Activated B cell treated with CpG ODN at 0.5 μM for 24 hours (primary cell): ENCODE measurements at regions not wholly inside any gene's neighbourhood (a gene's known extent, or its start where the extent isn't known, plus 50 kb on each side); places are given as distances from the start of the nearest gene placed in this dataset.

ENCODE experiments used
- ATAC-seq: fragments of 200-7000 bp; cut with Tn5 transposase; one replicate; pipeline ENCODE4 v1.10.0; 2021; ENCODE audit warnings: low read depth, mild to moderate bottlenecking, moderate library complexity
- CTCF ChIA-PET: fragments of 350-600 bp; sonication (Branson Sonifier 250); formaldehyde crosslinking; loops from one replicate; lab custom pipeline; 2021; ENCODE audit warnings: antibody characterized with exemption; lab: Charles Lee
- POLR2A ChIA-PET: fragments of 350-600 bp; sonication (Branson Sonifier 250); formaldehyde crosslinking; loops from one replicate; lab custom pipeline; 2021; ENCODE audit warnings: antibody characterized with exemption; lab: Charles Lee
- DNase-seq: peaks from one replicate; pipeline ENCODE4 v3.0.0; 2022
- H3K27ac Mint-ChIP-seq: one replicate; pipeline ENCODE4 v1.8.0; 2020; ENCODE audit warnings: mixed read lengths
- H3K27me3 Mint-ChIP-seq: one replicate; pipeline ENCODE4 v1.8.0; 2021; ENCODE audit warnings: mixed read lengths
- H3K36me3 Mint-ChIP-seq: one replicate; pipeline ENCODE4 v1.8.0; 2021; ENCODE audit warnings: low read depth, mixed read lengths
- H3K4me1 Mint-ChIP-seq: one replicate; pipeline ENCODE4 v1.8.0; 2021; ENCODE audit warnings: mixed read lengths
- H3K4me3 Mint-ChIP-seq: one replicate; pipeline ENCODE4 v1.8.0; 2020; ENCODE audit warnings: mild to moderate bottlenecking, mixed read lengths
- H3K9me3 Mint-ChIP-seq: one replicate; pipeline ENCODE4 v1.8.0; 2020; ENCODE audit warnings: mixed read lengths
- CTCF ChIP-seq: fragments of 200-600 bp; IDR thresholded peaks from one replicate; pipeline ENCODE4 v1.8.0; 2022; ENCODE audit warnings: antibody characterized with exemption, mild to moderate bottlenecking
- intact Hi-C: fragments of 100-400 bp; cut with micrococcal nuclease; formaldehyde crosslinking; loops from one replicate; pipeline ENCODE4 v1.15.1; 2024

DNA sequence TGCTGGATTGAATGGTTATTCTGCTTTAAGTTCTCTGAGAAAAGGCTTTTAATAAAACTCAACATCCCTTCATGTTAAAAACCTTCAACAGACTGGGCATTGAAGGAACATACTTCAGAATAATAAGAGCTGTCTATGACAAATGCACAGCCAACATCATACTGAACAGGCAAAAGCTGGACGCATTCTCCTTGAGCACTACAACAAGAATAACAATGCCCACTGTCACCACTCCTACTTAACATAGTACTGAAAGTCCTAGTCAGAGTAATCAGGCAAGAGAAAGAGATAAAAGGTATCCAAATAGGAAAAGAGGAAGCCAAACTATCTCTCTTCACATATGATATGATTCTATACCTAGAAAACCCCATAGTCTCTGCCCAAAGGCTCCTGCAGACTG lies 641.4 kb downstream of the IRS1 start:
- Mint-ChIP-seq H3K36me3 (no peaks in the 10 kb centered on the region), H3K4me1 (no peaks in the 10 kb centered on the region), H3K27me3 (peaks cover 10% of the 10 kb centered on the region), H3K27ac (no peak overlapping the region), H3K4me3 (no peak overlapping the region), H3K9me3 (no peaks in the 10 kb centered on the region)
- no peak for TF ChIP-seq CTCF
- POLR2A ChIA-PET, result no interaction called here
- intact Hi-C loops, result no loop called here
- DNase-seq (no peak), ATAC-seq (no peak)
- CTCF ChIA-PET, result no interaction called here

- DNase-seq (no peak), ATAC-seq (no peak)
- Mint-ChIP-seq H3K27me3 (peaks cover 10% of the 10 kb centered on the region), H3K4me1 (no peaks in the 10 kb centered on the region), H3K9me3 (no peaks in the 10 kb centered on the region), H3K27ac (no peak overlapping the region), H3K36me3 (no peaks in the 10 kb centered on the region), H3K4me3 (no peak overlapping the region)
- intact Hi-C loops, result no loop called here
- no peak for TF ChIP-seq CTCF
- ChIA-PET CTCF (no interaction called here), POLR2A (no interaction called here)
Observed at GRCh38 chr2:226155093-226155875, 644.3 kb downstream of the IRS1 start.

DNA sequence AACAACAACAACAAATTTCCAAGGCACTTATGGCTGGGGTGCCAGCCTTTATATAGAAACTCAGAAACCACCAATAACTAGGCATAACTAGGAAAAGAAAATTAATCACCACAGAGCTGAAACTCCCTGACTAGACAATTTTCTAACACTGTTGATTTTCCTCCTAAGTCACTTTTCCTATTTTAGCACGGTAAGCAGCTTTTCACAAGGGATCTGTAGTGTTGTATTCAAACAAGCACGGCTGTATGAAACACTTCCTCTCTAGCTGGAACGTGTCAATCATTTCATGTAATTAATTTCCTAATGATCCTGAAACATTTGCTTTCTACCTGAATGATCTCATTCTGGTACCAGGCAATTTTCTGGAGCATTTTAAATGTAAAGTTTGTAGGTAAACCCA lies 645.0 kb downstream of the IRS1 start:
- H3K4me1 Mint-ChIP-seq, result no peaks in the 10 kb centered on the region
- H3K27ac Mint-ChIP-seq, result no peak overlapping the region
- no peak for DNase-seq
- ATAC-seq, result no peak
- ChIA-PET POLR2A (no interaction called here), CTCF (no interaction called here)
- H3K9me3 Mint-ChIP-seq, result no peaks in the 10 kb centered on the region
- intact Hi-C loops, result no loop called here
- peaks cover 10% of the 10 kb centered on the region for H3K27me3 Mint-ChIP-seq
- H3K36me3 Mint-ChIP-seq, result no peaks in the 10 kb centered on the region
- TF ChIP-seq CTCF, result no peak
- H3K4me3 Mint-ChIP-seq, result no peak overlapping the region

DNA sequence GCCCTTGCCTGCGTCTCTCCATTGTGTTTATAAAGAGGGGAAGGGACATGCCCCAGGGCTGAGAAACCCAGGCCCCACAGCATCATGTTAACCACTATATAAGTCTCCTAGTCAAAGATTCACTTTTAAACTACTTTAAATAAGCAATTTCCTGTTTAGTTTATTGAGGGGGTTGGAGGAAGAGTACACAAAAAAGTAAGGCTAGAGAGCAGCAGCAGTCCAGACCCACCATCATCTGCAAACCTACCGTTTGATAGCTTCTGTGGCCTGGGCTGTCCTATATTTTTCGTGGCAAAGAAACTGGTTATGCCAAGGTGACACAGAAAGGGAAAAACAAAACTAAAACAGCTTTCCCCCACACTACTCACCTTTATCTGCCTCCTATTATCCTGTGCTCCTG lies 646.1 kb downstream of the IRS1 start:
- H3K9me3 Mint-ChIP-seq, result no peaks in the 10 kb centered on the region
- ChIA-PET POLR2A (no interaction called here), CTCF (no interaction called here)
- ATAC-seq (no peak), DNase-seq (no peak)
- H3K36me3 Mint-ChIP-seq, result no peaks in the 10 kb centered on the region
- H3K27ac Mint-ChIP-seq, result no peak overlapping the region
- H3K4me3 Mint-ChIP-seq, result no peak overlapping the region
- peaks cover 10% of the 10 kb centered on the region for H3K27me3 Mint-ChIP-seq
- no peaks in the 10 kb centered on the region for H3K4me1 Mint-ChIP-seq
- intact Hi-C loops, result no loop called here
- no peak for TF ChIP-seq CTCF

GRCh38 chr2:226151157-226151556 lies 648.5 kb downstream of the IRS1 start:
- peaks cover 4% of the 10 kb centered on the region for H3K27me3 Mint-ChIP-seq
- no peak for ATAC-seq
- H3K4me3 Mint-ChIP-seq, result no peak overlapping the region
- CTCF ChIA-PET, result no interaction called here
- POLR2A ChIA-PET, result no interaction called here
- H3K9me3 Mint-ChIP-seq, result no peaks in the 10 kb centered on the region
- H3K36me3 Mint-ChIP-seq, result no peaks in the 10 kb centered on the region
- DNase-seq, result no peak
- H3K27ac Mint-ChIP-seq, result no peak overlapping the region
- no peak for TF ChIP-seq CTCF
- intact Hi-C loops, result no loop called here
- H3K4me1 Mint-ChIP-seq, result no peaks in the 10 kb centered on the region
